NOMO-1 treated with dmso at 0.1 percent for 144 hours (cell line): ENCODE measurements at regions not wholly inside any gene's neighbourhood (a gene's known extent, or its start where the extent isn't known, plus 50 kb on each side); places are given as distances from the start of the nearest gene placed in this dataset.
"Not testable (repeated sequence)": the region's sequence is repeated elsewhere in the genome, so short reads cannot be mapped to it uniquely, and the experiment has no call there.

Experiments used
- DNase-seq: peaks from one replicate; lab custom pipeline; 2025; ENCODE audit not compliant: unreplicated experiment; lab: John Stamatoyannopoulos, UW

DNA sequence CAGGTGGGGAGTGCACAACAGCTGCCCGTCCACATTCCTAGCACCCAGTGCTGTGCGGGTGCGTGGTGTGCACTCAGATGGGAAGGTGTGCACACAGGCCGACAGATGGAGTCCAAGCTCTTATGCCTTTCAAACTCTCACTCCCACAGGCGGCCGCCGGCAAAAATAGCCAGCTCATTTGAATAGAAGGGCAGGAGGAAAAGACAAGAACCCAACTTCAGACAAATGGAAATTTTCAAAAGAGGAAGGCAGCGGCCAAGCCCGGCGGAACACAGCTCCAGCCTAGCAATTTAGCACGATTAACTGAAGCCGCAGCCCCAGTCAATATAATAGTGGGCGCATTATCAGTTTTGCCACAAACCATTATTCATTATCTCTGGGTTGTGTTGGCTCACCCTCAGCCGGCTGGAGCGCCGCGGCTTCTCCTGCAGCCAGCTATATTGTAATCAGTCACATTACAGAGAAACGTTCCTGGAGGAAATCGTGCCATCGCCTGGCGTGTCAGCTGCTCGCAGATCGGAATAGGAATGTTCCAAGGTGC is 103.9 kb upstream of the SEC14L1 start:
- DNase-seq: peak; percentile 87

DNA sequence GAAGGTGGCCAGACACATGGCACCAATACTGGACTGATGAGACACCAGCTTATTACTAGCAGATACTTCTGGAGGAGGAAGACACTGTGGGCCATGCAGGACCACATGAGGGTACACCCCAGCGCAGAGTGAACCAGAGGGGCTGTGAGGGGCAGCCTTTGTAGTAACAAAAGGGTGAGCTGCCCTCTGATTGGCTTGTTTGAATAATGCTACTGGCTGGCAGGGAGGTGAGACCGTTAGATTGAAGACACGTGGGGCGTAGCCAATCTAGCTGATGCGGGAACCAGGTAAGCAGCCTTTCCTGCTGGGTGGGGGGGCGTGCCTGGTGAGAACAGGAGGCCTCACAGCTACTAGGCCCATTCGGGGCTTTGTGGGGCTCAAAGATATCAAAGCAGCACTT is 102.8 kb upstream of the SEC14L1 start:
- DNase-seq: no peak

DNA sequence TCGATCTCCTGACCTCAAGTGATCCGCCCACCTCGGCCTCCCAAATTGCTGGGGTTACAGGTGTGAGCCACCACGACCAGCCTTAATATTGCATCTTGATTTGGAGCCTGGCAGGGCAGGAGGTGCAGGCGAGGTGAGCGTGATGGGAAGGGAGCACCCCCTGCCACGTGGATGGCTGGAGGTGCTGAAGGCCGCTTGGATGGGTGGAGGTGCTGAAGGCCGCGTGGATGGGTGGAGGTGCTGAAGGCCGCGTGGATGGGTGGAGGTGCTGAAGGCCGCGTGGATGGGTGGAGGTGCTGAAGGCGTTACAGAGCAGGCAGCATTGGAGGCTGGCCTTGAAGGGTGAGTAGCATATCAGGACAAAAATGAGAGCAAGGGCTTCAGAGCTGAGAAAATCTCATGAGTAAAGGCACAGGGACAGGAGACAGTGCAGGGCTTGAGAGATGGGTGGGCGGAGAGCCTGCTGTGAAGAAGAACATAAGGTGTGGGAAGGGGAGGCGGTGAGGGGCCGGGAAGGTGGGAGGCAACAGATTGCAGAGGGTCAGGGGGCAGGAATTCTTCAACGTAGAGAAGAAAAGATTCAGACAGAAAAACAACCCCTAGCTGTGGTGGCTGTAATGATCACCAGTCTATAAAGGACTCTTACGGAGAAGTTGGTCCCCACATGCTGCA is 101.7 kb upstream of the SEC14L1 start:
- DNase-seq: no peak

DNA sequence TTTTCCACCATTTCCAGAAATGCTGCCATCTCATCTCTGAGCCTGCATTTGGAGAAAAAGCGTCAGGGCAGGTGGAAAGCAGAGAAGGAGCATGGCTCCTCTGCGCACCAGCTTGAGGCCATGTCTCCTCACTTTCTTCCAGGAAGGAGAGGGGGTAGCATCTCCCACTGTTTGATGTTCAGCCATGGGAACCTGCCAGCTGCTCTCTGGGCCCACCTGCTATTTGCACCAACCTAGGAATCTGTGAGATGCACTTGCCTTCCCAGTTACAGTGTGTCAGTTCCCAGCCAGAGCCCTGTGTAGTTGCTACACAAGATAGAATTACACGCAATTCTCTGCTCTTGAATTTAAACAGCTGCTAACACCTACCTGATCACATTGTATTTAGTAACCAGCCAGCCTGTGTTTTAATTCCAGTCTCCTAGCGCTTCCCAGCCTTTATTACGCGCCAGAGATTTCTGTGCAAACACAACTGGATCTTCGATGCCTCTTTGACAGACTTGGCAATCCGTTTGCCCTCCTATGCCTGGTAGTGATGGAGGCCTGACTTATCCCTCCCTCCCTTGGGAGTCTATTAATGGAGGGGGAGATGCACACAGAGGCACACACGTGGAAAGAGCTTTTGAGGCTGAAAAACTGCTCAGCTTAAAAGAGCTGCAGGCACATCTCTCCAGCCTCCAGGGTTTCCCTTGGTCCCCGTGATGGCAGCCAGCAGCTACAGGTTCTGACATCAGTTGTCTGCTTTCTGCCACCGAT is 98.1 kb upstream of the SEC14L1 start:
- DNase-seq: no peak

DNA sequence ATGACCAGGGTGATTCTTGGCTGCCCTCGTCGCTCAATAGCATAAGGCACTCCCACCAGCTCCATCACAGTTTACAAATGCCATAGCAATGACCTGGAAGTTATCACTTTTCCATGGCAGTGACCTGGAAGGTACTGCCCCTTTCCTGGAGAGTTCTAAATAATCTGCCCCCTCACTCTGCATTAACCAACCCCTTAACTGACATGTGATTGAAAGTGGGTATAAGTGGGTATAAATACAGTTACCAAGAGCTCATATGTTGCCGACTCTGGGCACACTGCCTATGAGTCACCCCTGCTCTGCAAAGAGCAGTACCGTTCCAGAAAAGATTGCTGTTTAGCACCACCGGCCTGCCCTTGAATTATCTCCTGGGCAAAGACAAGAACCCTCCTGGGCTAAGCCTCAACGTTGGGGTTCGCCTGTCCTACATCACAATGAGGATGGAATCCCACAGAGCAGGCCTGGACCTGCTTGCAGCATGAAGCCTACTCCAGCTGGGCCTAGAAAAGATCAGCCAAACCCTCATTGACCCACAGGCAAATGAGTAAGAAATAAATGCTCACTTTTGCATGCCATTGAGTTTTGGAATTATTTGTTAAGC is 95.2 kb upstream of the SEC14L1 start:
- DNase-seq: no peak

- DNase-seq: no peak
These were observed 91.3 kb upstream of the SEC14L1 start for GRCh38 chr17:77049440-77049839.

GRCh38 chr17:77050901-77051300 is 89.9 kb upstream of the SEC14L1 start:
- DNase-seq: not testable (repeated sequence)

DNA sequence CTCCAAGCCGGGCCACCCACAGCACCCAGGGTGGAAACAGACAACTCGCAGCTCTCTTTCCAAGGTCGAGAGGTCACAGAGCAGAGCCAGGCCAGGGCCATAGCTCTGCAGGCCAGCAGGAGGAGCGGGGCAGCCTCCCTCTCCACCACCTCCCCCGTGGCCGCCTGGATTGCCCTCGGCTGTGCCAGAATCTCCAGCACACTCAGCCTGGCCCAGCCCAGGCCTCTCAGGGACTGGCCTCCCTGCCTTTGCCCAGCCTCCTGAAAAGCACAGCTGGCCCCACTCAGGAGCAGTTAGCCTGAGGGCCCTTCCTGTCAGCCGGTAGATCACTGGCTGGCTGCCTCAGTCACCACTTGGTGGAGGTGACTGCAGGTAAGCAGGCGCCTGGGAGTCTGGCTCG is 85.8 kb upstream of the SEC14L1 start:
- no peak for DNase-seq

- DNase-seq: no peak
These were observed 85.3 kb upstream of the SEC14L1 start for GRCh38 chr17:77055453-77055852.

- DNase-seq: no peak
These were observed 82.8 kb upstream of the SEC14L1 start for GRCh38 chr17:77058016-77058415.

DNA sequence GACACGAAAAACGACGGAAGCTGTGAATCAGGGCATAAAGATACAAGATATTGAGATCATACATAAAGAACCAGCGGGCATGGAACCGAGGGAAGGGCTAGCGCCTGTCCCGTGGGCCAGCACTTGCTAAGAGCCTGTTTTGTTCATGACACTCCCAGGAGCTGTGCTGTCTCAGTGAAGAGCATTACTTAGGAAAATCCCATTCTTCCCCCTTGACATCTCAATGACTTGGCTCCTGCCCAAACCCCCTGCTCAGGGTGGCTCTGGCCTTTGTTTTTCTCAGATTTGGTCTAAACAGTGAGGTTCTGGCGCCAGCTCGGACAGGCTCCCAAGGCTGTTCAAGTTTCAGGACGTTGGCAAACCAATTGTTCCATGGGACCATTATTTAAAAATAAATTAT is 79.1 kb upstream of the SEC14L1 start:
- DNase-seq: no peak

GRCh38 chr17:77064598-77064997 is 76.2 kb upstream of the SEC14L1 start:
- DNase-seq: no peak

DNA sequence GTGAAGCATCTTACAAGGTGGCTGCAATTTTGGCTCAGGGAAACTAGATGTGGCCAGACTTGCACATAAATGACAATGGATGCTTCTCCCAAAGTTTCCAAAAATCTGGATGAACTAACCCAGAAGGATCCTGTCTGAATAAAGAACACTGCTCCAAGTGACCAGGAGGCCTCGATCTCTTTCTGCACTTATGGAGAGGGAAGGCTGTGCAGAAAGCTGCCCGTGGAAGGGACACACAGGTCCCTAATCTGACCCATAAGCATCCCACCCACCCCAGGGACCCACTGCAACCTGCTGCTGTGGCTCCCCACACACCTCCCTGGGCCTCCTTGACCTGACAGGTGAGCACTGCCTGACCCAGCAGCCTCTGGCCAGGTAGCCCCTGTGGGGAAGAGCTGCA is 74.6 kb upstream of the SEC14L1 start:
- no peak for DNase-seq

GRCh38 chr17:77066726-77067409 is 73.9 kb upstream of the SEC14L1 start:
- peak; percentile 14 for DNase-seq

DNA sequence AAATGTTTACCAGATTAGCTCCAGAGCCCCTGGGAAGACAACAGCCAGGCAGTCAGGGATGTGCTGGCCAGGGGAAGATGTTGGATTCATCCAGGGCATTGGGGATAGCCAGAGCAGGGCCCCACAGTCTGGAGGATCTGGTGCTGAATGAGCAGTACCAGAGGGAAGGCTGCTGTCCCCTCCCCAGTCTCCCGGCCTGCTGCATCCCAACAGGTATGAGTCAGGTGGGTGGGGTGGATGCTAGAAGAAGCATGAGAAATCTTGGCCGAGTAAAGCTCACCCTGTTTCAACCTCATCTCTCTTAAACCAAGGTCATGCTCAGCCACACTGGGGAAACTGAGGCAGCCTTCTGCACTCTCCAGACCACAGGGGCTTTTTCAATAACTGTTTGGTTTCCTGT is 71.9 kb upstream of the SEC14L1 start:
- no peak for DNase-seq

- DNase-seq: no peak
These were observed 69.9 kb upstream of the SEC14L1 start for GRCh38 chr17:77070888-77071279.

- no peak for DNase-seq
These were observed 68.8 kb upstream of the SEC14L1 start for GRCh38 chr17:77071925-77072490.

DNA sequence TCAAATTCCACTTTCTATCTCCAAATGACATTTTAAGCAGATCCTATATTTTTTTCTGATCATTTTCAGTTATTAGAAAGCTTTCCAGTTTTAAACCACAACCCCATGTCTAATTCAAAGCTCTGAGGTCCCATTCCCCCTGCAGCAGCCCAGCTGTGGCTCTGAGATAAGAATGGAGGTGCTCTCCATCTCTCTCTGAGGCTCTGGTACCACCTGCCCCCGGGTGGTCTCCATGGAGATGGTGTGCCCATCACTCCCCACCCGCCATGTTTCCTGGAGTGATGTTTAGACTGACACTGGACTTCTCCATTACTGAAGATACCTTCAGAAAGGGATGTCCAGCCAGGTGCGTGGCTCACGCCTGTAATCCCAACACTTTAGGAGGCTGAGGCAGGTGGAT is 68.1 kb upstream of the SEC14L1 start:
- no peak for DNase-seq

DNA sequence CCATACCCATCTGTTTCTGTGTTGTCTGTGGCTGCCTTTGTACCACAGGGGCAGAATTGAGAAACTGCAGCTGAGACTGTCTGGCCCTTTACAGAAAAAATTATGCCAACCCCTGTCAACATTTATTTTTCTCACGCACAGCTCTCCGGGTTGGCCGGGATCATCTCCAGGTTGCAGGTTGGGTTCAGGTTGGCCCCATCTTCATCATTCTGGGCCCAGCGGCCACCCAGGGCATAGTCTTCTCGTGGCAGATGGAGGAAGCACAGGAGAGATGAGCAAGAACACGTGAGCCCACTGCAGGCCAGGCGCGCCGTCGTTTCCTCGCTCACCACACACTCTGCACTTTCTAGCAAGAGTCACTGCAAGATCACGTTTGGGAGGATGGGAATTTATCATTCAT is 66.1 kb upstream of the SEC14L1 start:
- DNase-seq: no peak

DNA sequence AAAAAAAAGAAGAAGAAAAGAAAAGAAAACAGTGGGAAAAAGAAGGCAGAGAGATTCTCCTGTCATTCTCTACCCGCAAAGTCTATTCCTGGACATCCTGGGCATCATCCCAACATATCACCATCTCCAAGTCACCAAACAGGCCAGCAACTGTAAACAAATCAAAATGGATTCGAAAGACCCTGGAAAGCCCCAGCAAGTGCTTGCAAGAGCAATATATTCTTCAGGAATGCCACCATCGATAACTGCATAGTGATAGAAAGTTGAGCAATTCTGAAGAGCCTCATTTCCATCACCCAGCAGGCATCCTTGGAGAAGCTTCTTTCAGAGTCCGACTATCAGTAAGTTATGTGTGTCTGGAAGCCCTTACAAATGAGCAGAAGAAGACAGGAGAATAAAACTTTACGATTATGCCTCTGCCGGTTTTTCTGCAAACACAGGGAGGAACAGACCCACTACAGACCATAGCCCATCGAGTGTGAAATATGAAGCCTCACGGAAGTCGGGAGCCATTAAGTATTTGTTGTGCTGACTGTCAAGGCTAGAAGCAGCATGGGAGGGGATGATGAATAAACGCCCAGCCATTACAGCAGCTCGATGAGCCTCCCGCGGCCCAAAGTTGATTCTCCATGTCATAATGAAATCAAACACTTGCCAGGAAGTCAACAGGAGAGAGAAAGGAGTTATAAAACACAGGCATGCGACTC is 64.5 kb upstream of the SEC14L1 start:
- DNase-seq: no peak

DNA sequence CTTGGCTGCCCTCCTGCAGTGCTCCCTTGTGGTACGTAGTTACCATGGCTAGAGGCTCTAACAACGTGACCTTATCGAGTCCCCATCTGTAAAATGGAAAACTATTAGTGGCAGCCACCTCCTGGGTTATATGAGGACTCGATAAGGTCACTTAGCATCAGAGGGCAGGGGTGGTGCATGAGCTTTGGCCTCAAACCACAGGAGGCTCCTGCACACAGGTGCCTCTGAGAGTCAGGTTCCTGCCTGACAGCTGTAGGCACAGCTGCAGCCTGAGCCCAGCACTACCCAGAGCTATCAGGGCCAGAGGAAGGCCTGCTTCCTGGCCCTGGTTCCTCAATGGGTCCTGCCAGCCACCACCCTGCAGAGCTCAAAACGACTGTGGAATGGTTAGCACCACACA is 57.2 kb upstream of the SEC14L1 start:
- no peak for DNase-seq
